Colonic mucosa (tissue), 4 donors: ENCODE measurements at regions not wholly inside any gene's neighbourhood (a gene's known extent, or its start where the extent isn't known, plus 50 kb on each side); places are given as distances from the start of the nearest gene placed in this dataset.
"Not testable (repeated sequence)": the region's sequence is repeated elsewhere in the genome, so short reads cannot be mapped to it uniquely, and the experiment has no call there.

Source experiments
- DNase-seq: peaks from one replicate; pipeline ENCODE4 v3.0.0-alpha.2; 2020
- H3K27ac ChIP-seq: fragments of 200-600 bp; one replicate; pipeline ENCODE4 v1.8.0; 2021
- H3K27me3 ChIP-seq: fragments of 200-600 bp; one replicate; pipeline ENCODE4 v1.8.0; 2021
- H3K36me3 ChIP-seq: fragments of 200-600 bp; one replicate; pipeline ENCODE4 v1.8.0; 2021
- H3K4me1 ChIP-seq: fragments of 200-600 bp; one replicate; pipeline ENCODE4 v1.8.0; 2021; ENCODE audit warnings: mild to moderate bottlenecking
- H3K4me3 ChIP-seq: fragments of 200-600 bp; one replicate; pipeline ENCODE4 v1.8.0; 2021
- H3K9ac ChIP-seq, 2 donors: one replicate each; pipeline ENCODE4 v1.7.0; 2013; ENCODE audit warnings: control low read depth in 2 of 2, low read depth in 2 of 2, low read length in 2 of 2
- H3K9me3 ChIP-seq: fragments of 200-600 bp; one replicate; pipeline ENCODE4 v1.8.0; 2021
- intact Hi-C: fragments of 100-400 bp; cut with DNase I; formaldehyde crosslinking; loops from one replicate; pipeline ENCODE4 v1.14.1; 2022
- TF ChIP-seq, protein P1 (sequence below): fragments of 200-600 bp; IDR thresholded peaks from one replicate; pipeline ENCODE4 v1.8.0; 2022; ENCODE audit warnings: antibody characterized with exemption, mild to moderate bottlenecking
- donor health status: healthy.
- donor health status: DM: no; HTN: no; CAD: no.
- donor health status: DM: no; HTN: no; CAD: no.

- intact Hi-C loops, result no loop called here
- no peaks in the 10 kb centered on the region for H3K4me1 ChIP-seq
- H3K4me3 ChIP-seq, result no peak overlapping the region
- DNase-seq, result no peak
- H3K27me3 ChIP-seq, result no peaks in the 10 kb centered on the region
- no peaks in the 10 kb centered on the region for H3K36me3 ChIP-seq
- TF ChIP-seq, protein P1, sequence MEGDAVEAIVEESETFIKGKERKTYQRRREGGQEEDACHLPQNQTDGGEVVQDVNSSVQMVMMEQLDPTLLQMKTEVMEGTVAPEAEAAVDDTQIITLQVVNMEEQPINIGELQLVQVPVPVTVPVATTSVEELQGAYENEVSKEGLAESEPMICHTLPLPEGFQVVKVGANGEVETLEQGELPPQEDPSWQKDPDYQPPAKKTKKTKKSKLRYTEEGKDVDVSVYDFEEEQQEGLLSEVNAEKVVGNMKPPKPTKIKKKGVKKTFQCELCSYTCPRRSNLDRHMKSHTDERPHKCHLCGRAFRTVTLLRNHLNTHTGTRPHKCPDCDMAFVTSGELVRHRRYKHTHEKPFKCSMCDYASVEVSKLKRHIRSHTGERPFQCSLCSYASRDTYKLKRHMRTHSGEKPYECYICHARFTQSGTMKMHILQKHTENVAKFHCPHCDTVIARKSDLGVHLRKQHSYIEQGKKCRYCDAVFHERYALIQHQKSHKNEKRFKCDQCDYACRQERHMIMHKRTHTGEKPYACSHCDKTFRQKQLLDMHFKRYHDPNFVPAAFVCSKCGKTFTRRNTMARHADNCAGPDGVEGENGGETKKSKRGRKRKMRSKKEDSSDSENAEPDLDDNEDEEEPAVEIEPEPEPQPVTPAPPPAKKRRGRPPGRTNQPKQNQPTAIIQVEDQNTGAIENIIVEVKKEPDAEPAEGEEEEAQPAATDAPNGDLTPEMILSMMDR, result no peak
- no peak overlapping the region for H3K9ac ChIP-seq
- no peaks in the 10 kb centered on the region for H3K9me3 ChIP-seq
- H3K27ac ChIP-seq, result no peak overlapping the region
These were observed 53.1 kb upstream of the SEPTIN5 start for GRCh38 chr22:19661156-19661555.

- H3K27me3 ChIP-seq, H3K27ac ChIP-seq, H3K4me3 ChIP-seq, intact Hi-C loops, H3K9ac ChIP-seq, H3K36me3 ChIP-seq, H3K9me3 ChIP-seq, DNase-seq, H3K4me1 ChIP-seq: not testable (repeated sequence)
These were observed 52.1 kb upstream of the SEPTIN5 start for GRCh38 chr22:19662049-19662684.

- DNase-seq, result peak; percentile 39
- no peaks in the 10 kb centered on the region for H3K4me1 ChIP-seq
- H3K27me3 ChIP-seq, result no peaks in the 10 kb centered on the region
- TF ChIP-seq, protein P1, result no peak
- no peak overlapping the region for H3K4me3 ChIP-seq
- H3K9ac ChIP-seq, result no peak overlapping the region
- H3K27ac ChIP-seq, result no peak overlapping the region
- no peaks in the 10 kb centered on the region for H3K9me3 ChIP-seq
- intact Hi-C loops, result no loop called here
- no peaks in the 10 kb centered on the region for H3K36me3 ChIP-seq
These were observed 51.0 kb upstream of the SEPTIN5 start for GRCh38 chr22:19663286-19663815.

DNA sequence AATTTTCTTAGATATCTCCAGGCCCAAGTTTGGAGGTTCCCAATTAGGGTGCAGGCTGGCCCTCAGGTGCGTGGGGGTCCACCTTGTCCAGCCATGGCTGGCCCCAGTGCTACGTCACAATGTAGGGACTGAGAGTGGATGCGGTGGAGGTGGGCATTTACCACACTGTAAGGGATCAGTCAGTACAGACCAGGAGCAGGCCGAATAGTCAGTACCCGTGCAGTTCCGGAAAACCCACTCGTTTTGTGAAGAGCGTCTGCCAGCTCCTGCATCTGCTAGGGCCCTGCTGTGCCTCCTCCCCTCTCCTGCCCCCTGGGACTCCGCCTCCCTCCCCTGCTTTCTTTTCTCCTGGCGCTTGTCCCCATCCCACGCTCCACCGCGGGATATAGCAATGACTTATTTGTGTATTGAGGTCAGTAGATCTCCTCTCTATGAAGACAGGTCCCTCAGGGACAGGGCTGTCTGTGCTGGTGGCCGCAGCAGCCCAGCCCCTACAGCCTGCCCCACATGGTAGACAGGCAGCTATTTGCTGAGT, 50.4 kb upstream of the SEPTIN5 start:
- Histone ChIP-seq H3K36me3 (no peaks in the 10 kb centered on the region), H3K9me3 (no peaks in the 10 kb centered on the region), H3K4me3 (no peak overlapping the region), H3K27me3 (no peaks in the 10 kb centered on the region), H3K27ac (no peak overlapping the region), H3K9ac (no peak overlapping the region), H3K4me1 (no peaks in the 10 kb centered on the region)
- intact Hi-C loops, result no loop called here
- no peak for DNase-seq
- TF ChIP-seq, protein P1, result no peak

DNA sequence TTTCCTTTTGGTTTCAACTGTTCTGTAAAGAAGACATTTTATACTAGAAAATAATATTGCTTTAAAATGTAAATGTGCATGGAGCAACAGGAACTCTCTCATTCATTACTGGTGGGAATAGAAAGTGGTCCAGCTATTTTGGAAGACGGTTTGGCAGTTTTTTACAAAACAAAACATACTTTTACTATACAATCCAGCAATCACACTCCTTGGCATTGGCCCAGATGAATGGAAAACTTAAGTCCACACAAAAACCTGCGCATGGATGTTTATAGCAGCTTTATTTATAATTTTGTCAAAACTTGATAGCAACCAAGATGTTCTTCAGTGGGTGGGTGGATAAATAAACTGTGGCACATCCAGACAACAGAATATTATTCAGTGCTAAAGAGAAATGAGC, 49.9 kb upstream of the SEPTIN5 start:
- TF ChIP-seq, protein P1, result no peak
- no peak overlapping the region for H3K4me3 ChIP-seq
- H3K9me3 ChIP-seq, result no peaks in the 10 kb centered on the region
- H3K27me3 ChIP-seq, result no peaks in the 10 kb centered on the region
- H3K27ac ChIP-seq, result no peak overlapping the region
- no peaks in the 10 kb centered on the region for H3K36me3 ChIP-seq
- no peaks in the 10 kb centered on the region for H3K4me1 ChIP-seq
- H3K9ac ChIP-seq, result no peak overlapping the region
- no peak for DNase-seq
- intact Hi-C loops, result no loop called here
